NCI-H526 (cell line): ENCODE measurements at regions not wholly inside any gene's neighbourhood (a gene's known extent, or its start where the extent isn't known, plus 50 kb on each side); places are given as distances from the start of the nearest gene placed in this dataset.
A peak's percentile ranks its signal among the peaks of the same experiment; 100 is the strongest.

ENCODE experiments used
- DNase-seq, 2 experiments: peaks; one replicate each; lab custom pipeline; 2025; lab: John Stamatoyannopoulos, UW

- peak in 1 of 2 experiments; percentile 41 for DNase-seq
Measured at GRCh38 chr5:34533582-34534522, 122.3 kb upstream of the RAI14 start.

DNA sequence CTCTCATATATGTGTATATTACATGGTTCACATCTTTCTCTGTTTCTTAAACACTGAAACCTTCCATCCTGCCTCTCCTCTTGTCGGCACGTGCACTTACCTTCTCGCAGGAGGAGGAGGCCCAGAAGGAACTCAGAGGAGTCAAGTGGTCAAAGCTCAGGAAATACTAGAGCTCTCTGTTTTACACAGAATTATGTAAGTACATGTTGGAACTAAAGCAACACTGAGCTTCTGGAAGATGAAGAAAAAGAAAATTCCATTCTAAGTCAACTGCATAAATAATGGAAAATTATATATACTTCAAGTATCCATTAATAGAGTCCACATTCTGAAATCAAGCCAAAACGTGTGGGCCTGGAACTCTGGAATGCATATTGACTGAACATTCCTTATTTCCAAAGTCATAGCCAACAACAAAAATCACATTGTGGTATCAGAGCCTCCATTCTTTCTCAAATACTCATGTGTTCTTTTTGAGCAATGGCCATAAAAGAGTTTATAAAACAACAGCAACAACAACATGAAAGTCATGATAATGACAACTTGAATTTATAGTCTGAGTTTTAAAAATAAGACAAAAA is 121.5 kb upstream of the RAI14 start:
- DNase-seq: no peak

GRCh38 chr5:34535433-34535832 is 120.7 kb upstream of the RAI14 start:
- no peak for DNase-seq

- DNase-seq: no peak
Measured at GRCh38 chr5:34535944-34536623, 120.0 kb upstream of the RAI14 start.

- no peak for DNase-seq
Measured at GRCh38 chr5:34536699-34537098, 119.4 kb upstream of the RAI14 start.

DNA sequence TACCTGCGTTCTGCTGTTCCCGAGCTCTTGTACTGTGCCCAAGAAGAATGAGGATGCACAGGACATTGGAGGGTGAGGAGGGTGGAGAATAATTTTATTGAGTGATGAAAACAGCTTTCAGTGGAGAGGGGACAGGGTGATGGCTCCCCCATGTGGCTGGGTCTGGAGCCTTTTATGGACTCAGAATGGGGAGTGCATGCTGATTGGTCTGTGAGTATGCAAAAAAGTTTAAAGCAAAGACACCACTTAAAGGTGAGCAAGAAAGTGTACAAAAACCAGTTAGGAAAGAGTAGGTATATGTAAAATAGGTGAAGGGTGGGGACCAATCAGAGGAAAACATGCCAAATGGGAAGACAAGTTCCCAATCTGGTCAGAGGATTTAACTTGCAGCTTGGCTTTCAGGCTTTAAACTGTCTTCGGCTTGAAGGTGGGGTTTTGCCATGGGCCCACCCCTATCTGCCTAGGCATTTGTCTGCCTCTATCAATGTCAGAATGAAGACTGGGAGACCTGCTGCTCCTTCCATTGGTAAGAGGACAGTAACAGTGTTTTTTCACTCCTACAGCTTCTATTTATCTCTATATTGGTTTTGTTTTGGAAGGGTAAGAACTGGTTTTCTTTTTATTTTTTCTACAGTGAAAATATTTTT is 118.0 kb upstream of the RAI14 start:
- peak in 1 of 2 experiments; percentile 8 for DNase-seq

GRCh38 chr5:34539183-34539582 is 116.9 kb upstream of the RAI14 start:
- no peak for DNase-seq

DNA sequence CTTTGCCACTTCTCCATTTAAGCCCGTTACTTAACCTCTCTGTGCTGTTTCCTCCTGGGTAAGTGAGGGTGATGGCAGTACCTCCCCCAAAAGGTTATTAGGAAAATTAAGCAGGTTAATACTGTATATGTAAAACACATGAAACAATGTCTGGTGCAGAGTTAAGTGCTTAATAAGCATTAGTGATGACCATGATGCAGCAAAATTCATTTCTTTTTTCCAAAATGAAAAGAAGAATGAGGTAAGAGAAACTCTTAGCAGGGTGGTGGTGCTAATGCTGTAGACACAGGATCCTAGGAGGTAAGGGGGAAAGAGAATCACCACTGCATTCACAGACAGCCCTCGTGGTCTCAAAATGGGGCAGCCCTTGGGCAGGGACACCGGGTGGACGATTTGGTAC is 115.1 kb upstream of the RAI14 start:
- DNase-seq: no peak

DNA sequence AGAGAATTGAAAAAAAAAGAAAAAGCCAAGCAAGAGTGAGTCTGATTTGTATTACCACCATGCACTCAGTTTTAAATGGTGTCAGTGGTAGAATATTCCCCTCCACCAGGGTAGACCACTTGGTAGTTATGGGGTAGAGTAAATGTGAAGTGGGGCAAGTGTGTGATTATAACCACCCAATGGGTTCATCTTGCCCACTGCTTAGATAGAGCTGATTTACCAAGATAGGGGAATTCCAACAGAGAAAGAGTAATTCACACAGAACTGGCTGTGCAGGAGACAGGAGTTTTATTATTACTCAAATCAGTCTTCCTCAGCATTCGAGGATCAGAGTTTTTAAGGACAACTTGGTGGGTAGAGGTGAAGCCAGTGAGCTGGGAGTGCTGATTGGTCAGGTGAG is 113.3 kb upstream of the RAI14 start:
- DNase-seq: no peak

- DNase-seq: no peak
Measured at GRCh38 chr5:34543687-34544086, 112.4 kb upstream of the RAI14 start.

- no peak for DNase-seq
Measured at GRCh38 chr5:34544403-34544802, 111.7 kb upstream of the RAI14 start.

DNA sequence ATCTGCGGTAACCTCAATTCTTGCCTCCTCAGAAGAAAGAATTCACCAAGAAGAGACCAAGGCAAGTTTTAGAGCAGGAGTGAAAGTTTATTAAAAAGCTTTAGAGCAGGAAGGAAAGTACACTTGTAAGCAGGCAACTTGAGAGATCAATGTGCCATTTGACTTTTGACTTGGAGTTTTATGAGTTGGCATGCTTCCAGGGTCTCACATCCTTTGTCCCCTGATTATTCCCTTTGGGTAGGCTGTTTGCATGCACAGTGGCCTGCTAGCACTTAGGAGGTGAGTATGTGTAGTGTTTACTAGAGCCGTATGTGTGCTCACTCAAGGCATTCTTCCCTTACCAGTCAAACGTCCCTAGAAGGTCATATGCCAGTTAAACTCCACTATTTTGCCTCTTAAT is 111.0 kb upstream of the RAI14 start:
- no peak for DNase-seq

DNA sequence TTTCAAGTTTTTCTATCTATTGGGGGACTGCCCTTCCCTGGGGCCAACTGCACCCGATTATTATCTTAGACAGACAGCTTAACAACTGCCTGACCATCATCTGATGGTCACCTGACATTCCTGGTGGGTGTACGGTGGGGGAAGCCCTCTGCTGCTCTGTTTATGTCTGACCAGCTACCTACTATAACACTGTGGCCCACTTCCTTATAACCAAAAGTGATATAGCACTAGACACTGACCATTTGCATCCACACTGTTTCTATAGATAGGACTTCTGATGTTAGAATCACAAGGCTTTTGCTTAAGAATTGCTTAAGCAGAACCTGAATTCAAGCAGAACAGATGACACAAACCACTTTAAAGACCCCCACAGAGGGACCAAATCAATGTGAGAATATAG is 110.5 kb upstream of the RAI14 start:
- DNase-seq: no peak

- DNase-seq: no peak
Measured at GRCh38 chr5:34547300-34548085, 108.6 kb upstream of the RAI14 start.

DNA sequence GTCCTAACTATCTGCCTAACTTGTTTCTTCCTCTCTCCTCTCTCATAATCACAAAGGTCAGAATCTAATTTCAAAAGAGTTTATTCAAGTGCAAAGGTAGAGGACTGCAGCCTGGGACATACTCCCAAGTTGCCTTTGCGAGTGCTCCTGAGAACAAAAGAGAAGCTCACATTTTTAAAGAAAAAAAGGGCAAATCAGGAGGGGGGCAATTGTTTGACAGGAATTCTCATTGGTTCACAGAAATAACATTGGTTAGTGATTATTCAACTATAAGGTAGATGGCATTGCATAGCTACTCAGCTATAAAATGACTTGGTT is 108.1 kb upstream of the RAI14 start:
- no peak for DNase-seq

- DNase-seq: no peak
Measured at GRCh38 chr5:34550247-34550646, 105.9 kb upstream of the RAI14 start.

- no peak for DNase-seq
Measured at GRCh38 chr5:34550964-34551363, 105.2 kb upstream of the RAI14 start.

DNA sequence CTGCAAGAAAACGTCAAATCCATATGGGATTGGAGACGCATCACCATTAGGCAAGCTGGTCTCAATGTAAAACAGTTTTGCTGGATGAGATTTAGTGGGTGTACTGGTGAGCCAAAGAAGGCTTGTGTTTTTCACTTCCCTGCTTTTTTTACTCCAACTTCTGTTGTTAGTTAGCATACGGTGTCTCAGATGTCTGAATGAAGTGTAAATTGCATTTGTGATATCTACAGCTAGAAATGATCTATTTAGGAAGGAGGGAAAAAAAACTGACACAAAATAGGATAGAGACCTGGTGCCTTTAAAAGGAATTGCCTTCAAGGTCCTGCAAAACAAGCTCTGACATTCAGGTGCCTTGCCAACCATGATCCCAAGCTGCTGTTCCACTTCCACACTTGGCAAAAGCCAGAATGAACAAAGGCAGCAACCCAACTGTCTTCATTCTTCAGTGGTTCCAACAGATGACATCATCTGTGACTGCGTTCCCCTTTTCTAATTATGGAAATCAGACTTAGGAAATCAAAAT is 104.2 kb upstream of the RAI14 start:
- DNase-seq: no peak

DNA sequence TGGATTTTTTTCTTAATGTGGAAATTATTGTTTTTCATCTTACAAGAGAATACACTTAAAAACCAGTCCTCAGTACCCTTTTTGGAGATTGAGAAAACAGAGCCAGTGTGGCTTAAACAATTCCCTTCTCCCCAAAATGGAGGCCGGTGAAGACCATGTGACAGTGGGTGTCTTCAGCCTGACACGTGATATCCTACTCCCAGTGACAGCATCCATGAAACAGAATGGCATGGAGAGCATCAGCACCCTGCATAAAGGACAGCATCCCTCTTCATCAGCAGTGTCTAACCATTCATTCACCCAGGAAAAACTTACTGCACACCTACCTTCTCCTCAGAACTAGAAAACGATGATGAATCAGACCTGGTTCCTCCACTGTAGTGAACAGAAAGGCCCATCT is 103.4 kb upstream of the RAI14 start:
- DNase-seq: no peak

DNA sequence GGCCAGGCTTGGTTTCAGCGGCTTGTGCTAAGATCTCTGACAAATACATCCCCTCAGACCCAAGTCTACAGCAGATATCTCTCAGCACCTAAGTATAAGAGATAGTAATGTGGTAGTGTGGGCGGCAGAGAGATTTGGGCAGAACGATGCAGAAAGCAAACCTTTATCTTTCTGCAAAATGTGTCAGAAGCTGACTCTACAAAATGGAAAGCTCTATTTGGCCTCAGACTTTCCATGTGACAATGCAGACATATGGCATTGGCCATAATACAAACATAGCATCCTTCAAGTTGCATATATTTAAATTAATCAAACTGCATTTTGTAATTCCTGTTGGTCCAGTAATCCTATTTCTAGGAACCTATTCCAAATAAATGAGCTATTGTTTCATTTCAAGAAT is 102.5 kb upstream of the RAI14 start:
- no peak for DNase-seq

GRCh38 chr5:34554641-34555040 is 101.5 kb upstream of the RAI14 start:
- DNase-seq: no peak
